ENCODE measurements at regions not wholly inside any gene's neighbourhood (a gene's known extent, or its start where the extent isn't known, plus 50 kb on each side); places are given as distances from the start of the nearest gene placed in this dataset.

DNA sequence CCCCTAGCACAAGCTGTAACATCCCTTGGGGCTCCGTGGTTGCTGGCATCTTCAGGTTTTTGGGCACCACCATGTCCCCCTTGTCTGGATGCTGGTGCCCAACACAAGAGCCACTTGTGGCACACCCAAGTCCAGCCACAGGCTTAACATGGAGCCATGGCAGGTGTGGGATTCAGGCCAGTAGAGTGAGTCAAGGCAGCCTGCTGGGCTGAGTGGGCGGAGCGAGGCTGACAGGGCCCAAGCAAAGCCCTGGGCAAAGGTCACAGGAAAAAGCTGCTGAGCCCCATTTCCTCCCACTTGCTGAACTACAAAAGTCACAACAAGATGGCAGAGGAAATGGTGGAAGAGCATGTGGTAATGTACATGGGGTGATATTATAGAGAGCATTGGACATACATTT lies 950.7 kb upstream of the FLRT2 start:
- Histone ChIP-seq H3K4me1 (ENCODE audit: control insufficient read depth, insufficient read depth, low read length) (no peaks in the 10 kb centered on the region), H3K27me3 (replicated peaks; ENCODE audit: control insufficient read depth, insufficient read depth, low read length) (no peaks in the 10 kb centered on the region), H3K9me3 (ENCODE audit: control insufficient read depth, low read length) (no peaks in the 10 kb centered on the region), H3K4me3 (ENCODE audit: low read length) (no peak overlapping the region), H3K9ac (ENCODE audit: low read length) (no peak overlapping the region), H3K36me3 (ENCODE audit: control insufficient read depth, insufficient read depth, low read length, severe bottlenecking) (no peaks in the 10 kb centered on the region)
- no peak for DNase-seq (ENCODE audit: low read depth)

DNA sequence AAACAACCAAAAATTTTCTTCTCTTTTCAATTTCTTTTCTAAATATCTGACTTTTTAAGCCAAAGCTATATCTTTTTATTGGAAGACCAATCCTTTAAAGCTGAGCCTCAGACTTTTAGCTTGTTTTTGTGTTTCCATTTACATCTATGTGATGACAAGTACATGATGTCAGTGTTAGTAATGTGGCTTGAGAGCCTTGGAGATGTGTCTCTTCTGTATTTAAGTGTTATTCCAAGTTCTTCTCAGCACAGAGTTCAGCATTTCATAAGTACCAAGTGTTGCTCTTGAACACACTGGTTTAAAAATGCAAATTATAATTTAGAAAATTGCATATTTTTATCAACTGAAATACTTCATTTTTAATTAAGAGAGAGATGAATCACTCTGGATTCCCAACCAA lies 948.9 kb upstream of the FLRT2 start:
- Histone ChIP-seq H3K27me3 (replicated peaks; ENCODE audit: control insufficient read depth, insufficient read depth, low read length) (no peaks in the 10 kb centered on the region), H3K9me3 (ENCODE audit: control insufficient read depth, low read length) (no peaks in the 10 kb centered on the region), H3K9ac (ENCODE audit: low read length) (no peak overlapping the region), H3K4me3 (ENCODE audit: low read length) (no peak overlapping the region), H3K4me1 (ENCODE audit: control insufficient read depth, insufficient read depth, low read length) (no peaks in the 10 kb centered on the region), H3K36me3 (ENCODE audit: control insufficient read depth, insufficient read depth, low read length, severe bottlenecking) (no peaks in the 10 kb centered on the region)
- no peak for DNase-seq (ENCODE audit: low read depth)

- no peaks in the 10 kb centered on the region for H3K9me3 ChIP-seq (ENCODE audit: control insufficient read depth, low read length)
- DNase-seq (ENCODE audit: low read depth), result peak; percentile 11
- no peaks in the 10 kb centered on the region for H3K36me3 ChIP-seq (ENCODE audit: control insufficient read depth, insufficient read depth, low read length, severe bottlenecking)
- no peaks in the 10 kb centered on the region for H3K4me1 ChIP-seq (ENCODE audit: control insufficient read depth, insufficient read depth, low read length)
- no peak overlapping the region for H3K4me3 ChIP-seq (ENCODE audit: low read length)
- no peaks in the 10 kb centered on the region for H3K27me3 ChIP-seq (replicated peaks; ENCODE audit: control insufficient read depth, insufficient read depth, low read length)
- H3K9ac ChIP-seq (ENCODE audit: low read length), result no peak overlapping the region
Measured at GRCh38 chr14:84584511-84584910, 945.4 kb upstream of the FLRT2 start.

DNA sequence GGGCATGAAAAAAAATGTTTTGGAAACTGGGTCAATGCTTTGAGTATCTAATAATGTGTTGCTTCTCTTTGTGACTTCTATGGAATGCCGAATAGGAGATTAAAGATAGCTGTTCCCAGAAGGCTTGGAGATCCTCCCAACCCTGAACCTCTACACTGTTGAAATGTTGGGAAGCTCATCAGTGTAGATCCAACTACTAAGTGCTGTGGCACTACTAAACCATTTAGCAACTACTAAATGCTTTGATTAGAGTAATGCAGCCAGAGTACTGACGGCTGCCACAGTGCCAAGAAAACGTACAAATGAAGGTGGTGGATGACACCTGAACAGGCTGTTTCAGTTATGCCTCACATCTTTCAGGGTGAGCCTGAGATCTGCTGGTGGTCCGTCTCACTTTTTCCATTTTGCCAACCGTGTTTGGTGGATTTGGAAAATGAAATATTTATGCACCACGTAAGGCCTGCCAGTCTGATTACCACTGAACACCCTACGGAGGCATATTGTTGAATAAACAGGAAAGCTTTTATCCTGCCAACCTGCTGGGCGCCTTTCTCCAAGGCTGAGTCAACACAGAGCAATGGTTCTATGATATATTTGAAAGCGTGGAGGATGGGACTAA lies 938.0 kb upstream of the FLRT2 start:
- Histone ChIP-seq H3K4me3 (ENCODE audit: low read length) (no peak overlapping the region), H3K9ac (ENCODE audit: low read length) (no peak overlapping the region), H3K9me3 (ENCODE audit: control insufficient read depth, low read length) (no peaks in the 10 kb centered on the region), H3K4me1 (ENCODE audit: control insufficient read depth, insufficient read depth, low read length) (no peaks in the 10 kb centered on the region), H3K36me3 (ENCODE audit: control insufficient read depth, insufficient read depth, low read length, severe bottlenecking) (no peaks in the 10 kb centered on the region), H3K27me3 (replicated peaks; ENCODE audit: control insufficient read depth, insufficient read depth, low read length) (no peaks in the 10 kb centered on the region)
- no peak for DNase-seq (ENCODE audit: low read depth)

DNA sequence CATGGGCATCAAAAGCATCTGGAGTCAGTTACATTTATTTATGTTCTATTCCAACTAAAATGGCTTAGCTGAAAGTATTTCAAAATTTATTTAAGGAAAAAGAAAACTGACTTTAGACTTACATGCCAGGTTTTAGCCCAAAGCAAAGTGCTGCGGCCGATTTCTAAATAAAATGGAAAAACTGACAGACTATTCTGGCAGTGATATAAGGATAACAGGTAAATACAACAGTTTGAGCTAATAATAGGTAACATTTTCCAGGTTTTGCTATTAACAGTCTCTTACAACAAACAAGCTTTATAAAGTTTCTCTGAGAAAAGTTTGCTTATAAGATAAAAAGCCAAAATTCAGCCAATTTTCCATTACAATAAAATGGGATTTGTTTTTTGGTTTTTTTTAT lies 937.2 kb upstream of the FLRT2 start:
- no peaks in the 10 kb centered on the region for H3K9me3 ChIP-seq (ENCODE audit: control insufficient read depth, low read length)
- peak; percentile 37 for DNase-seq (ENCODE audit: low read depth)
- no peaks in the 10 kb centered on the region for H3K36me3 ChIP-seq (ENCODE audit: control insufficient read depth, insufficient read depth, low read length, severe bottlenecking)
- no peak overlapping the region for H3K9ac ChIP-seq (ENCODE audit: low read length)
- H3K4me3 ChIP-seq (ENCODE audit: low read length), result no peak overlapping the region
- H3K4me1 ChIP-seq (ENCODE audit: control insufficient read depth, insufficient read depth, low read length), result no peaks in the 10 kb centered on the region
- H3K27me3 ChIP-seq (replicated peaks; ENCODE audit: control insufficient read depth, insufficient read depth, low read length), result no peaks in the 10 kb centered on the region

DNA sequence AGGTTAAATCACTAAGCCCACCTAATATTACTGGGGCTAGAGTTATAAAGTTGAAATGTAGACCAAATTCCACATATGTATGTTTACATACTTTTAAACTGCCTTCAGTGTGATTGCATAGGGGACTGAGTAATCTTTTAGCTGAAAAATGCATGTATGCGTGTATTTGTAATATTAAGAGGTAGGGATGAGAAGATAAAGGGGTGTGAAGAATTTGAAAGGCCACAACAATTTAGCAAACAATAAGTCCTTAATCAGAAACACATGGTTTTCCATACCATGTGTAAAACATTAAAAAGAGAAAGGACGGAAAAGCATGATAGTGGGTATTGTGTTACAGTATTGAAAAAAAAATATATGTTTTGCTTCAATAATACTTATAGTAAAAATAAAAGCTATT lies 919.9 kb upstream of the FLRT2 start:
- Histone ChIP-seq H3K36me3 (ENCODE audit: control insufficient read depth, insufficient read depth, low read length, severe bottlenecking) (no peaks in the 10 kb centered on the region), H3K4me3 (ENCODE audit: low read length) (no peak overlapping the region), H3K4me1 (ENCODE audit: control insufficient read depth, insufficient read depth, low read length) (no peaks in the 10 kb centered on the region), H3K27me3 (replicated peaks; ENCODE audit: control insufficient read depth, insufficient read depth, low read length) (no peaks in the 10 kb centered on the region), H3K9me3 (ENCODE audit: control insufficient read depth, low read length) (peaks cover 2% of the 10 kb centered on the region), H3K9ac (ENCODE audit: low read length) (no peak overlapping the region)
- no peak for DNase-seq (ENCODE audit: low read depth)

DNA sequence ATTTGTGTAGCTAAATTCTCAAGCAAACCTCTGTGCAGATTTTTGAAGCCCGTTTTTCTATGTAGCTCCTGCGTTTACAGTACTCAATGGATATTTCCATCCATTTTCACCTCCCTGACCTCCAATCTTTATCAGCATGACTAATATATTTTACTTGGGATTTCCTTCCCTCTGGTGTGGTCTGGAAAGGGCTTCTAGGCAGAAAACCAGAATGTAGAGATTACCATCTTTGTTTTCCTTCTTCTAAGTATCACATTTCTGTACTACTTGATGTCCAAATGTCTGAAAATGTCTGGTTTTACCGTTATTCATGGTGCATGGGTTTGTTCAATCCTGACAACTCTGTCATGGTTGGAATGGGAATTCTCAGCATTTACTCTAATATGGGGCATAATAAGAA lies 907.6 kb upstream of the FLRT2 start:
- no peaks in the 10 kb centered on the region for H3K27me3 ChIP-seq (replicated peaks; ENCODE audit: control insufficient read depth, insufficient read depth, low read length)
- no peaks in the 10 kb centered on the region for H3K36me3 ChIP-seq (ENCODE audit: control insufficient read depth, insufficient read depth, low read length, severe bottlenecking)
- H3K9ac ChIP-seq (ENCODE audit: low read length), result no peak overlapping the region
- peaks cover 3% of the 10 kb centered on the region for H3K9me3 ChIP-seq (ENCODE audit: control insufficient read depth, low read length)
- no peak overlapping the region for H3K4me3 ChIP-seq (ENCODE audit: low read length)
- H3K4me1 ChIP-seq (ENCODE audit: control insufficient read depth, insufficient read depth, low read length), result no peaks in the 10 kb centered on the region
- DNase-seq (ENCODE audit: low read depth), result peak; percentile 62

GRCh38 chr14:84643446-84643845 lies 886.5 kb upstream of the FLRT2 start:
- Histone ChIP-seq H3K9me3 (ENCODE audit: control insufficient read depth, low read length) (no peaks in the 10 kb centered on the region), H3K27me3 (replicated peaks; ENCODE audit: control insufficient read depth, insufficient read depth, low read length) (no peaks in the 10 kb centered on the region), H3K9ac (ENCODE audit: low read length) (no peak overlapping the region), H3K36me3 (ENCODE audit: control insufficient read depth, insufficient read depth, low read length, severe bottlenecking) (no peaks in the 10 kb centered on the region), H3K4me1 (ENCODE audit: control insufficient read depth, insufficient read depth, low read length) (no peaks in the 10 kb centered on the region), H3K4me3 (ENCODE audit: low read length) (no peak overlapping the region)
- no peak for DNase-seq (ENCODE audit: low read depth)

DNA sequence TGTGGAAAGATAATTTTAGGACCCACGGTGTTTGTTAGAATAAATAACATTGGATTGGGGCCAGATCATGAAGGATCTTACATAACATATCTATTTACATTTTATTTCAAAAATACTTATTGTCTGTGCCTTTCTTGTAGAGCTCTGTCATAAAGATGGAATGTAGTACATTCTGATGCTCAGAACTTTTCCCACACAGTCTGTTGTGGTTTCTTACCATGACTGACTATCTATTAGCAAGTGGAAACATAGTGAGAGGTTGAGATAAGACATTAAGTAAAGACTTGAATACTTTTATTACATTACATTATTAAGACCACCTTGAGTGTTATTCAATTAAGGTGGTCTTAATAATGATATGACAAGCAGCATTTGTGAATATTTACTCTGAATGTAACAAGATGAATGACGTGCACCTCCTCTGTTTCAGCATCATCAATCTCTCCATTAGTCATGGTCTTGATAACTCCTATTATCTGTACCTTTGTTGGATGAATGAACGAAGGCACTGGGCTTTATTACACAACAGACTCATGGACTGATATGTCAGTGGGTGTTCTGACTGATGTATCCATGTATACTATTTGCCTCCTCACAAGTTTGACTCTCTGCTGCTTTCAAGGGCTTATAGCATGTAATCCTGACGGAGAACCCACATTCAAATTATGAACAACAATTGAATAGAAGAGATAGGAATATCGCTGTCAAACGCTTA lies 883.0 kb upstream of the FLRT2 start:
- H3K9ac ChIP-seq (ENCODE audit: low read length), result no peak overlapping the region
- DNase-seq (ENCODE audit: low read depth), result peak; percentile 68
- no peak overlapping the region for H3K4me3 ChIP-seq (ENCODE audit: low read length)
- H3K4me1 ChIP-seq (ENCODE audit: control insufficient read depth, insufficient read depth, low read length), result no peaks in the 10 kb centered on the region
- H3K27me3 ChIP-seq (replicated peaks; ENCODE audit: control insufficient read depth, insufficient read depth, low read length), result no peaks in the 10 kb centered on the region
- no peaks in the 10 kb centered on the region for H3K9me3 ChIP-seq (ENCODE audit: control insufficient read depth, low read length)
- no peaks in the 10 kb centered on the region for H3K36me3 ChIP-seq (ENCODE audit: control insufficient read depth, insufficient read depth, low read length, severe bottlenecking)

DNA sequence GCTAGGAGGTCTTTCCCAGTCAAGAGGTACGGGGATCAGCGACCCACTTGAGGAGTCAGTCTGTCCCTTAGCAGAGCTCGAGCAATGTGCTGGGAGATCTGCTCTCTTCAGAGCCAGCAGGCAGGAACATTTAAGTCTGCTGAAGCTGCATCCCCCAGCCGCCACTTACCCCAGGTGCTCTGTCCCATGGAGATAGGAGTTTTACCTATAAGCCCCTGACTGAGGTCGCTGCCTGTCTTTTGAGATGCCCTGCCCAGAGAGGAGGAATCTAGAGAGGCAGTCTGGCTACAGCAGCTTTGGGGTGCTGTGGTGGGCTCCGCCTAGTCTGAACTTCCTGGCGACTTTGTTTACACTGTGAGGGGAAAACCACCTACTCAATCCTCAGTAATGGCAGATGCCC lies 874.9 kb upstream of the FLRT2 start:
- H3K27me3 ChIP-seq (replicated peaks; ENCODE audit: control insufficient read depth, insufficient read depth, low read length), result no peaks in the 10 kb centered on the region
- no peak for DNase-seq (ENCODE audit: low read depth)
- peaks cover 6% of the 10 kb centered on the region for H3K9me3 ChIP-seq (ENCODE audit: control insufficient read depth, low read length)
- no peaks in the 10 kb centered on the region for H3K36me3 ChIP-seq (ENCODE audit: control insufficient read depth, insufficient read depth, low read length, severe bottlenecking)
- H3K4me1 ChIP-seq (ENCODE audit: control insufficient read depth, insufficient read depth, low read length), result no peaks in the 10 kb centered on the region
- H3K4me3 ChIP-seq (ENCODE audit: low read length), result no peak overlapping the region
- no peak overlapping the region for H3K9ac ChIP-seq (ENCODE audit: low read length)

GRCh38 chr14:84657911-84658310 lies 872.0 kb upstream of the FLRT2 start:
- Histone ChIP-seq H3K4me1 (ENCODE audit: control insufficient read depth, insufficient read depth, low read length) (no peaks in the 10 kb centered on the region), H3K36me3 (ENCODE audit: control insufficient read depth, insufficient read depth, low read length, severe bottlenecking) (no peaks in the 10 kb centered on the region), H3K27me3 (replicated peaks; ENCODE audit: control insufficient read depth, insufficient read depth, low read length) (no peaks in the 10 kb centered on the region), H3K4me3 (ENCODE audit: low read length) (no peak overlapping the region), H3K9me3 (ENCODE audit: control insufficient read depth, low read length) (peaks cover 9% of the 10 kb centered on the region), H3K9ac (ENCODE audit: low read length) (no peak overlapping the region)
- peak; percentile 10 for DNase-seq (ENCODE audit: low read depth)

GRCh38 chr14:84670796-84671195 lies 859.1 kb upstream of the FLRT2 start:
- Histone ChIP-seq H3K9ac (ENCODE audit: low read length) (no peak overlapping the region), H3K36me3 (ENCODE audit: control insufficient read depth, insufficient read depth, low read length, severe bottlenecking) (no peaks in the 10 kb centered on the region), H3K4me3 (ENCODE audit: low read length) (no peak overlapping the region), H3K9me3 (ENCODE audit: control insufficient read depth, low read length) (no peaks in the 10 kb centered on the region), H3K4me1 (ENCODE audit: control insufficient read depth, insufficient read depth, low read length) (peaks cover 9% of the 10 kb centered on the region), H3K27me3 (replicated peaks; ENCODE audit: control insufficient read depth, insufficient read depth, low read length) (no peaks in the 10 kb centered on the region)
- peak; percentile 85 for DNase-seq (ENCODE audit: low read depth)

Measured in adipocyte (in vitro differentiated cells).